ENCODE measurements at regions not wholly inside any gene's neighbourhood (a gene's known extent, or its start where the extent isn't known, plus 50 kb on each side); places are given as distances from the start of the nearest gene placed in this dataset.

DNA sequence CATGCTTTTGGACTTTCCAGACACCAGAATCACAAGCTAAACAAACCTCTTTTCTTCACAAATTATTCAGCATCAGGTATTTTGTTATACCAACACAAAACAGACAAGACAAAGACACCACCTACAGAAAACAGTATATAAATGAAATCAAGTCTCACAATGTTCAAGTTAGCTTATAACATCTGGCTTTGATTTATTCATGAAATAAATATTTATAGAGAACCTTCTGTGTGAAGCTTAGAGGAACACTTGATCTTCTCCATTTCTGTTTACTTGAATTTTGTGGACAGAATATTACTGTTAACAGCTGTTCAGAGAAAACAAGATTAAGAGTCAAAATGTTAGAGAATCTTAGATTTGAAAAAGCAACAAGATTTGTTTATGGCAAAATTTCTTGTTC lies 137.4 kb upstream of the PRR16 start:
- Histone ChIP-seq H3K27ac (ENCODE audit: low read depth, low read length, poor library complexity, severe bottlenecking) (no peak overlapping the region), H3K27me3 (replicated peaks; ENCODE audit: insufficient read depth, low read depth, low read length, poor library complexity) (no peaks in the 10 kb centered on the region), H3K4me1 (ENCODE audit: insufficient read depth, low read length, poor library complexity, severe bottlenecking) (no peaks in the 10 kb centered on the region), H3K9me3 (ENCODE audit: low read depth, low read length, poor library complexity, severe bottlenecking) (no peaks in the 10 kb centered on the region), H3K36me3 (ENCODE audit: insufficient read depth, low read length, poor library complexity, severe bottlenecking) (no peaks in the 10 kb centered on the region), H3K4me3 (ENCODE audit: low read depth, low read length, poor library complexity, severe bottlenecking) (no peak overlapping the region)
- no TSS peak for BruUV-seq (replicated peaks)
- POLR2A ChIA-PET (ENCODE audit: low non-redundant PET), result no interaction called here
- no peak for TF ChIP-seq EZH2 (IDR thresholded peaks at IDR 0.05; ENCODE audit: borderline replicate concordance, low read depth, low read length, poor library complexity, severe bottlenecking)
- no peak for TF ChIP-seq CTCF (conservative IDR thresholded peaks at IDR 0.05; ENCODE audit: low read depth, low read length)
- no peak for DNase-seq (ENCODE audit: low spot score)
- intact Hi-C loops (cut with micrococcal nuclease; ENCODE audit: unreplicated experiment), result no loop called here
- CTCF ChIA-PET, result no interaction called here

DNA sequence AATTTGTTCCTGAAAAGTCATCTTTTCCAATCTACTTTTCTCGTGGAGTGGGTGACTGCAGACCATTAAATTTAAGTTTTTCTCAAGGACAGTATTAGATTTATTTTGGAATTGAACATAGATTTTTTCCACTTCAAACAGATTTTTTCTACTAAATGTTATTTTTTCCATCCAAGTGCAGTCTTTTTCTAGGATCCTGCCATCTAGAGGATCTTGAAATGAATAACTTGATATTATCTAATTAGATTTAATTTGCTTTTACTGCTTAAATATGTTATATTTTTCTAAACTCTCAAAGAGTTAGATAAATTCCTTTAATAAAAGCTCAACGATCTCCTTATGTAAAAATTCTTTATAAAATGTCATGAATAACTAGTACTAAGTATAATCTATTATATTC lies 136.9 kb upstream of the PRR16 start:
- no peaks in the 10 kb centered on the region for H3K36me3 ChIP-seq (ENCODE audit: insufficient read depth, low read length, poor library complexity, severe bottlenecking)
- no peak overlapping the region for H3K4me3 ChIP-seq (ENCODE audit: low read depth, low read length, poor library complexity, severe bottlenecking)
- BruUV-seq (replicated peaks), result no TSS peak
- H3K9me3 ChIP-seq (ENCODE audit: low read depth, low read length, poor library complexity, severe bottlenecking), result no peaks in the 10 kb centered on the region
- peak; percentile 2 for DNase-seq (ENCODE audit: low spot score)
- TF ChIP-seq EZH2 (IDR thresholded peaks at IDR 0.05; ENCODE audit: borderline replicate concordance, low read depth, low read length, poor library complexity, severe bottlenecking), result no peak
- no peak; the same call in 1 of the 2 replicates for TF ChIP-seq CTCF (conservative IDR thresholded peaks at IDR 0.05; ENCODE audit: low read depth, low read length)
- intact Hi-C loops (cut with micrococcal nuclease; ENCODE audit: unreplicated experiment), result no loop called here
- ChIA-PET POLR2A (ENCODE audit: low non-redundant PET) (no interaction called here), CTCF (no interaction called here)
- H3K4me1 ChIP-seq (ENCODE audit: insufficient read depth, low read length, poor library complexity, severe bottlenecking), result no peaks in the 10 kb centered on the region
- H3K27me3 ChIP-seq (replicated peaks; ENCODE audit: insufficient read depth, low read depth, low read length, poor library complexity), result no peaks in the 10 kb centered on the region
- no peak overlapping the region for H3K27ac ChIP-seq (ENCODE audit: low read depth, low read length, poor library complexity, severe bottlenecking)

GRCh38 chr5:120329095-120329494 lies 135.0 kb upstream of the PRR16 start:
- H3K4me3 ChIP-seq (ENCODE audit: low read depth, low read length, poor library complexity, severe bottlenecking), result no peak overlapping the region
- ChIA-PET POLR2A (ENCODE audit: low non-redundant PET) (no interaction called here), CTCF (no interaction called here)
- no peak for TF ChIP-seq CTCF (conservative IDR thresholded peaks at IDR 0.05; ENCODE audit: low read depth, low read length)
- TF ChIP-seq EZH2 (IDR thresholded peaks at IDR 0.05; ENCODE audit: borderline replicate concordance, low read depth, low read length, poor library complexity, severe bottlenecking), result no peak
- no peaks in the 10 kb centered on the region for H3K4me1 ChIP-seq (ENCODE audit: insufficient read depth, low read length, poor library complexity, severe bottlenecking)
- no peak overlapping the region for H3K27ac ChIP-seq (ENCODE audit: low read depth, low read length, poor library complexity, severe bottlenecking)
- no peak for DNase-seq (ENCODE audit: low spot score)
- H3K27me3 ChIP-seq (replicated peaks; ENCODE audit: insufficient read depth, low read depth, low read length, poor library complexity), result no peaks in the 10 kb centered on the region
- intact Hi-C loops (cut with micrococcal nuclease; ENCODE audit: unreplicated experiment), result no loop called here
- H3K36me3 ChIP-seq (ENCODE audit: insufficient read depth, low read length, poor library complexity, severe bottlenecking), result no peaks in the 10 kb centered on the region
- BruUV-seq (replicated peaks), result no TSS peak
- no peaks in the 10 kb centered on the region for H3K9me3 ChIP-seq (ENCODE audit: low read depth, low read length, poor library complexity, severe bottlenecking)
